ENCODE measurements at regions not wholly inside any gene's neighbourhood (a gene's known extent, or its start where the extent isn't known, plus 50 kb on each side); places are given as distances from the start of the nearest gene placed in this dataset.
"Not testable (repeated sequence)": the region's sequence is repeated elsewhere in the genome, so short reads cannot be mapped to it uniquely, and the experiment has no call there.

DNA sequence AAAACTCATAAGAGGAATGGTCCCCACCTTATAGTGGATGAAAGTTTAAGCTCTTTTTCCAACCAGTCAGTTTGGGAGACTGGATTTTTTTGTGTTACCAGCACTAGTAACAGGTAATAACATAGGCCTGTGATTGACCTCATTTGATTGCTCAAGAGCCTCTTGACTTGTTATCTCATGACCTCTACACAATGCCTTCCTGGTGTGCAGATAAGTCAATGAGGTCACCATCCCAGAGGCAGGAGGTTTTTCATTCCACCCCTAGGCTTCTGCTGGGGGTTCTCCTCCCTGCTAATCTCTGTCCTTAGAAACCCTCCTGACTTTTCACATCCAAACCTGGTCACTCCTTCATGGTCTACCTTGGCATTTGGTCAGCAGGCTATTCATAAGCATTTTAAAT, 225.0 kb upstream of the CDY1B start:
- H3K4me1 ChIP-seq (ENCODE audit: low read depth); H3K36me3 ChIP-seq (ENCODE audit: low read depth); ATAC-seq; H3K4me3 ChIP-seq; DNase-seq; intact Hi-C loops (cut with DNase I, micrococcal nuclease); H3K9me3 ChIP-seq: not testable (repeated sequence)

DNA sequence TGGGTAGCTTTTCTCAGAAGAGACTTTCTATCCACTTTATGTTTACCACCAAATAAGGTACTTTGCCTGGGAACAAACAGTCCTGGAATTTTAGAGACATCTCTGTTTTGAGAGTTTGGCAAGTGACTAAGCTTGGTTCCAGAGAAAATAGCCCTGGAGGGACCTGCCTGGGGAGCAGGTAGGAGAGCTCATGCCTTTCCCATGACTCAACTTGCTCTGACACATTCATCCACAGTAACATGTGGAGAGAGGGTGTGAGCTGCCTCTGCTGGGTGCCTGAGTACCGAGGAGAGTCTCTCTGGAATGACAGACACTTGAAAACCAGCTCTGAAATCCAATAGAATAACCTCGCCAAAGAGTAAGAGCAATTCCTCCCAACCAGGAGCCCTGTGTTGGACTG, 222.8 kb upstream of the CDY1B start:
- not testable (repeated sequence) for H3K4me3 ChIP-seq
- ATAC-seq: peak; percentile 60

DNA sequence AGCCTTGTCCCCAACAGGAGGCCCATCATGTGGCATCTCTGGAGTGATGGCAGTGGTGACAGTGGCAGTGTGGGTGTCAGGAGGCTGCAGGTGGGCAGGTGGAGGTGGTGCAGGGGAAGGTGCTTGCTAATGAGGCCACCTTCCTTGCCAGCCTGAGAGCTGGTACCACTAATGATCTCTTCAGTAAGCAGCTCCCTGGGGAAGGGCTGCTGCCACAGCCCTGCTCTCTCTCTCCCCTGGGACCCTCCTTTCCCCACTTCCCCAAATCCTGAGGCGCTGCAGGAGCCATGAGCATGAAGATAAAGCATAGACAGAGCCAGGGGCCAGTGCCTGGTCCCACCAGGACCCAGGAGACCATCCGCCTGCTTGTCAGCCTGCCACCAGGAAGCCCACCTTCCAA, 214.4 kb upstream of the CDY1B start:
- DNase-seq; ATAC-seq; H3K4me3 ChIP-seq; H3K9me3 ChIP-seq; H3K36me3 ChIP-seq (ENCODE audit: low read depth); intact Hi-C loops (cut with DNase I, micrococcal nuclease); H3K4me1 ChIP-seq (ENCODE audit: low read depth): not testable (repeated sequence)

More for the DNA sequence above, 222.8 kb upstream of the CDY1B start:
- H3K9me3 ChIP-seq; intact Hi-C loops (cut with DNase I, micrococcal nuclease); H3K36me3 ChIP-seq (ENCODE audit: low read depth); H3K4me1 ChIP-seq (ENCODE audit: low read depth); DNase-seq: not testable (repeated sequence)

DNA sequence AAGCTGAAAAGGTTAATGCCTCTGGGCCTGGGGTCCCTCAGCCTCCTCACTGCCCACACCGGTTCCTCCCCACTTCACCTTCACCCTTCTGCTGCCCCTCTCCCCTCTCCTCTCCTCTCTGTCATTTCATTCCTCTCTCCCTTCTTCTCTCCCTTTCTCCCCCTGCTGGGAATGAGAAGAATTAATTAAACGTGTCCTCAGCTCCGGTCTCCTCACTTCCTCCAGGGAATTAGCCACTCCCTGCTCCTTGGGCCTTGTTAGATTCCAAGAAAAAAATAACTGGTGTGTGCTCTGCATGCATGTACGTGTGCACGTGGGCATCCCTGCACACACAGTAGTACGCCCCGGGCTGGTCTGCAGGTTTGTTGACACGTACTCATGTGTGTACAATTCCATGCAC, 213.6 kb upstream of the CDY1B start:
- ATAC-seq; H3K4me3 ChIP-seq; H3K36me3 ChIP-seq (ENCODE audit: low read depth); H3K9me3 ChIP-seq; intact Hi-C loops (cut with DNase I, micrococcal nuclease); H3K4me1 ChIP-seq (ENCODE audit: low read depth); DNase-seq: not testable (repeated sequence)

DNA sequence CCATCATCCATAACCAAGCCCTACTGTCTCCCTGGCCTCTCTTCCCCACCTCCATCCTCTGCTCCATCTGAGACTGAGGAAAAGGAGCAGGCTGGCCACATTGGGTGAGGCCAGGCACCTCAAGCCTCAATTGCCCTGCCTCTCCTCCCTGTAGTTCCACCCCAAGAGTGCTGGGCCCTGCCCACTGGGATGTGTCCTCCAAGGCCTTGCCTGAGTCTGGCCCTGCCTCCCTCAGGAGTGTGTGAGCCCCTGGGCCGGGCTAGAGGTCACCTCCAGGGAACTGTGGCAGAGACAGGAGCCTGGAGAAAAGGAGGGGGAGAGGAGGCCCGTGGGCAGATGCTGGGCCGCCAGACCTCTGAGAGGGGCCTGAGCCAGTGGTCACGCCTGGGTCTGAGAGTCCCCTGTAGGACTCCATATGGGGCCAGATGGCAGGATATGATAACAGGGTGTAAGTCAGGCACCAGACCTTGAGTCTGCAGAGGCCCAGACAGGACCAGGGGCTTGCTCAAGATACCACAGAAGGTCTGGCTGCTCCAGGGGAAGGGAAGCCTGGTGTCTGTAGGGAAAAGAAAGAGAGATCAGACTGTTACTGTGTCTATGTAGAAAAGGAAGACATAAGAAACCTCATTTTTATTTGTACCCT, 202.5 kb upstream of the CDY1B start:
- H3K9me3 ChIP-seq; ATAC-seq; H3K36me3 ChIP-seq (ENCODE audit: low read depth); DNase-seq; H3K4me1 ChIP-seq (ENCODE audit: low read depth); intact Hi-C loops (cut with DNase I, micrococcal nuclease); H3K4me3 ChIP-seq: not testable (repeated sequence)

Measured in mucosa of descending colon (tissue), 3 donors.